SK-N-SH treated with all-trans-retinoic acid at 6 μM for 48 hours (cell line): ENCODE measurements at regions not wholly inside any gene's neighbourhood (a gene's known extent, or its start where the extent isn't known, plus 50 kb on each side); places are given as distances from the start of the nearest gene placed in this dataset.

ENCODE experiments used
- ATAC-seq: fragments of 200-7000 bp; cut with Tn5 transposase; 3 replicates; pipeline ENCODE4 v1.9.1; 2020; ENCODE audit warnings: mild to moderate bottlenecking, moderate library complexity
- ARNTL ChIP-seq: fragments of 450-650 bp; formaldehyde crosslinking; IDR thresholded peaks from 2 replicates; pipeline ENCODE4 v1.5.0; 2020; ENCODE audit warnings: low read depth, mild to moderate bottlenecking, moderate library complexity, borderline replicate concordance
- BACH2 ChIP-seq: fragments of 250-450 bp; sonication (Bioruptor Pico); IDR thresholded peaks from 2 replicates; pipeline ENCODE4 v1.9.0; 2021; ENCODE audit warnings: mild to moderate bottlenecking, borderline replicate concordance
- ESRRG ChIP-seq: fragments of 250-450 bp; sonication (Bioruptor Pico); IDR thresholded peaks from 2 replicates; pipeline ENCODE4 v1.6.1; 2021; ENCODE audit warnings: mild to moderate bottlenecking
- GLIS3 ChIP-seq: fragments of 250-450 bp; sonication (Bioruptor Pico); IDR thresholded peaks from 2 replicates; pipeline ENCODE4 v1.5.0; 2020; ENCODE audit warnings: mild to moderate bottlenecking, moderate library complexity
- ISL1 ChIP-seq: fragments of 250-450 bp; sonication (Bioruptor Pico); IDR thresholded peaks from 2 replicates; pipeline ENCODE4 v2.1.2; 2022; ENCODE audit warnings: mild to moderate bottlenecking, moderate library complexity
- OSR1 ChIP-seq: fragments of 250-450 bp; sonication (Bioruptor Pico); IDR thresholded peaks from 2 replicates; pipeline ENCODE4 v1.8.0; 2022; ENCODE audit warnings: moderate library complexity, mild to moderate bottlenecking, inconsistent platforms
- PPARA ChIP-seq: fragments of 250-450 bp; sonication (Bioruptor Pico); IDR thresholded peaks from 2 replicates; pipeline ENCODE4 v1.5.0; 2020; ENCODE audit warnings: mild to moderate bottlenecking, borderline replicate concordance
- SNAI2 ChIP-seq: fragments of 250-450 bp; sonication (Bioruptor Pico); IDR thresholded peaks from 2 replicates; pipeline ENCODE4 v1.5.0; 2020; ENCODE audit warnings: mild to moderate bottlenecking, moderate library complexity
- TCF4 ChIP-seq: fragments of 250-450 bp; sonication (Bioruptor Pico); IDR thresholded peaks from 2 replicates; pipeline ENCODE4 v1.8.0; 2021; ENCODE audit warnings: mild to moderate bottlenecking, moderate library complexity, borderline replicate concordance
- TOX ChIP-seq: fragments of 250-450 bp; sonication (Bioruptor Pico); IDR thresholded peaks from 2 replicates; pipeline ENCODE4 v1.8.0; 2021; ENCODE audit warnings: mild to moderate bottlenecking, moderate library complexity, borderline replicate concordance
- ZC3H10 ChIP-seq: fragments of 250-450 bp; sonication (Bioruptor Pico); IDR thresholded peaks from 2 replicates; pipeline ENCODE4 v1.5.1; 2021; ENCODE audit warnings: mild to moderate bottlenecking, moderate library complexity
- ZFP3 ChIP-seq: fragments of 250-450 bp; sonication (Bioruptor Pico); IDR thresholded peaks from 2 replicates; pipeline ENCODE4 v1.5.0; 2020; ENCODE audit warnings: mild to moderate bottlenecking, moderate library complexity
- ZFP30 ChIP-seq: fragments of 450-650 bp; formaldehyde crosslinking; IDR thresholded peaks from 2 replicates; pipeline ENCODE4 v1.5.0; 2022; ENCODE audit warnings: mild to moderate bottlenecking, moderate library complexity
- ZNF70 ChIP-seq: fragments of 450-650 bp; formaldehyde crosslinking; IDR thresholded peaks from 2 replicates; pipeline ENCODE4 v1.5.0; 2020; ENCODE audit warnings: mild to moderate bottlenecking, moderate library complexity
- ZNF8 ChIP-seq: fragments of 450-650 bp; formaldehyde crosslinking; IDR thresholded peaks from 2 replicates; pipeline ENCODE4 v1.5.0; 2020; ENCODE audit warnings: mild to moderate bottlenecking, moderate library complexity
- TF ChIP-seq, protein P1 (sequence below): fragments of 250-450 bp; sonication (Bioruptor Pico); IDR thresholded peaks from 2 replicates; pipeline ENCODE4 v1.5.1; 2020; ENCODE audit warnings: low read depth, mild to moderate bottlenecking, moderate library complexity
- TF ChIP-seq, protein P2 (sequence below): fragments of 250-450 bp; sonication (Bioruptor Pico); IDR thresholded peaks from 2 replicates; pipeline ENCODE4 v1.5.1; 2021; ENCODE audit warnings: mild to moderate bottlenecking, moderate library complexity
- TF ChIP-seq, protein P3 (sequence below): fragments of 250-450 bp; sonication (Bioruptor Pico); IDR thresholded peaks from 2 replicates; pipeline ENCODE4 v1.5.0; 2020; ENCODE audit warnings: mild to moderate bottlenecking, moderate library complexity
- TF ChIP-seq, protein P4 (sequence below): fragments of 250-450 bp; sonication (Bioruptor Pico); IDR thresholded peaks from 2 replicates; pipeline ENCODE4 v1.8.0; 2020; ENCODE audit warnings: mild to moderate bottlenecking, moderate library complexity, borderline replicate concordance
- TF ChIP-seq, protein P5 (sequence below): fragments of 250-450 bp; sonication (Bioruptor Pico); IDR thresholded peaks from 2 replicates; pipeline ENCODE4 v1.8.0; 2021; ENCODE audit warnings: low read depth, mild to moderate bottlenecking, moderate library complexity, borderline replicate concordance

DNA sequence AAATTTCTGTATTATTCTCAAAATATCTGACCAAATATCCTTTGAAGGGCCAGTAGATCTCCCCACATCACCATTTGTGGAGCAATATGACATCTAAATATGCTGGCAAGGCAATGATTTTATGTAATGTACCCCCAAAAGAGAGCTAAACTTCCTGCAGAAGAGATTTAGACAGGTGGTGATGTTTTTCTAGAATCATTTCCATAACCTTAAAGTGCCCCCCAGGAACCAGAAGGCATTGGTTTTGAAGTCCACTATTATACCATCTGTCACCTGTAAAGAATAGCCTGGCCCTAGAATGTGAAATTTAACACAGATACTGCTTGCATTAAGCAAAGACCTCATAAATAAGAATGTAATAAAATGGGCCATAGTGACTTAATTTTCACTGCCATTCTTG lies 77.9 kb upstream of the ABLIM1 start:
- no peak for ATAC-seq
- TF ChIP-seq OSR1 (CRISPR knock-in tag) = no peak
- TF ChIP-seq, protein P1, sequence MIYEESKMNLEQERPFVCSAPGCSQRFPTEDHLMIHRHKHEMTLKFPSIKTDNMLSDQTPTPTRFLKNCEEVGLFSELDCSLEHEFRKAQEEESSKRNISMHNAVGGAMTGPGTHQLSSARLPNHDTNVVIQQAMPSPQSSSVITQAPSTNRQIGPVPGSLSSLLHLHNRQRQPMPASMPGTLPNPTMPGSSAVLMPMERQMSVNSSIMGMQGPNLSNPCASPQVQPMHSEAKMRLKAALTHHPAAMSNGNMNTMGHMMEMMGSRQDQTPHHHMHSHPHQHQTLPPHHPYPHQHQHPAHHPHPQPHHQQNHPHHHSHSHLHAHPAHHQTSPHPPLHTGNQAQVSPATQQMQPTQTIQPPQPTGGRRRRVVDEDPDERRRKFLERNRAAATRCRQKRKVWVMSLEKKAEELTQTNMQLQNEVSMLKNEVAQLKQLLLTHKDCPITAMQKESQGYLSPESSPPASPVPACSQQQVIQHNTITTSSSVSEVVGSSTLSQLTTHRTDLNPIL = no peak
- no peak for TF ChIP-seq GLIS3 (CRISPR knock-in tag)
- TF ChIP-seq, protein P2, sequence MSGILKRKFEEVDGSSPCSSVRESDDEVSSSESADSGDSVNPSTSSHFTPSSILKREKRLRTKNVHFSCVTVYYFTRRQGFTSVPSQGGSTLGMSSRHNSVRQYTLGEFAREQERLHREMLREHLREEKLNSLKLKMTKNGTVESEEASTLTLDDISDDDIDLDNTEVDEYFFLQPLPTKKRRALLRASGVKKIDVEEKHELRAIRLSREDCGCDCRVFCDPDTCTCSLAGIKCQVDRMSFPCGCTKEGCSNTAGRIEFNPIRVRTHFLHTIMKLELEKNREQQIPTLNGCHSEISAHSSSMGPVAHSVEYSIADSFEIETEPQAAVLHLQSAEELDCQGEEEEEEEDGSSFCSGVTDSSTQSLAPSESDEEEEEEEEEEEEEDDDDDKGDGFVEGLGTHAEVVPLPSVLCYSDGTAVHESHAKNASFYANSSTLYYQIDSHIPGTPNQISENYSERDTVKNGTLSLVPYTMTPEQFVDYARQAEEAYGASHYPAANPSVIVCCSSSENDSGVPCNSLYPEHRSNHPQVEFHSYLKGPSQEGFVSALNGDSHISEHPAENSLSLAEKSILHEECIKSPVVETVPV (CRISPR knock-in tag) = no peak
- TF ChIP-seq ZFP30 (CRISPR knock-in tag) = no peak
- no peak for TF ChIP-seq ISL1 (CRISPR knock-in tag)
- TF ChIP-seq, protein P3, sequence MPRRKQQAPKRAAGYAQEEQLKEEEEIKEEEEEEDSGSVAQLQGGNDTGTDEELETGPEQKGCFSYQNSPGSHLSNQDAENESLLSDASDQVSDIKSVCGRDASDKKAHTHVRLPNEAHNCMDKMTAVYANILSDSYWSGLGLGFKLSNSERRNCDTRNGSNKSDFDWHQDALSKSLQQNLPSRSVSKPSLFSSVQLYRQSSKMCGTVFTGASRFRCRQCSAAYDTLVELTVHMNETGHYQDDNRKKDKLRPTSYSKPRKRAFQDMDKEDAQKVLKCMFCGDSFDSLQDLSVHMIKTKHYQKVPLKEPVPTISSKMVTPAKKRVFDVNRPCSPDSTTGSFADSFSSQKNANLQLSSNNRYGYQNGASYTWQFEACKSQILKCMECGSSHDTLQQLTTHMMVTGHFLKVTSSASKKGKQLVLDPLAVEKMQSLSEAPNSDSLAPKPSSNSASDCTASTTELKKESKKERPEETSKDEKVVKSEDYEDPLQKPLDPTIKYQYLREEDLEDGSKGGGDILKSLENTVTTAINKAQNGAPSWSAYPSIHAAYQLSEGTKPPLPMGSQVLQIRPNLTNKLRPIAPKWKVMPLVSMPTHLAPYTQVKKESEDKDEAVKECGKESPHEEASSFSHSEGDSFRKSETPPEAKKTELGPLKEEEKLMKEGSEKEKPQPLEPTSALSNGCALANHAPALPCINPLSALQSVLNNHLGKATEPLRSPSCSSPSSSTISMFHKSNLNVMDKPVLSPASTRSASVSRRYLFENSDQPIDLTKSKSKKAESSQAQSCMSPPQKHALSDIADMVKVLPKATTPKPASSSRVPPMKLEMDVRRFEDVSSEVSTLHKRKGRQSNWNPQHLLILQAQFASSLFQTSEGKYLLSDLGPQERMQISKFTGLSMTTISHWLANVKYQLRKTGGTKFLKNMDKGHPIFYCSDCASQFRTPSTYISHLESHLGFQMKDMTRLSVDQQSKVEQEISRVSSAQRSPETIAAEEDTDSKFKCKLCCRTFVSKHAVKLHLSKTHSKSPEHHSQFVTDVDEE (CRISPR knock-in tag) = no peak
- TF ChIP-seq ARNTL (CRISPR knock-in tag) = no peak
- TF ChIP-seq ZNF8 (CRISPR knock-in tag) = no peak
- no peak for TF ChIP-seq ZC3H10
- TF ChIP-seq SNAI2 (CRISPR knock-in tag) = no peak
- TF ChIP-seq ZFP3 (CRISPR knock-in tag) = no peak
- TF ChIP-seq, protein P4, sequence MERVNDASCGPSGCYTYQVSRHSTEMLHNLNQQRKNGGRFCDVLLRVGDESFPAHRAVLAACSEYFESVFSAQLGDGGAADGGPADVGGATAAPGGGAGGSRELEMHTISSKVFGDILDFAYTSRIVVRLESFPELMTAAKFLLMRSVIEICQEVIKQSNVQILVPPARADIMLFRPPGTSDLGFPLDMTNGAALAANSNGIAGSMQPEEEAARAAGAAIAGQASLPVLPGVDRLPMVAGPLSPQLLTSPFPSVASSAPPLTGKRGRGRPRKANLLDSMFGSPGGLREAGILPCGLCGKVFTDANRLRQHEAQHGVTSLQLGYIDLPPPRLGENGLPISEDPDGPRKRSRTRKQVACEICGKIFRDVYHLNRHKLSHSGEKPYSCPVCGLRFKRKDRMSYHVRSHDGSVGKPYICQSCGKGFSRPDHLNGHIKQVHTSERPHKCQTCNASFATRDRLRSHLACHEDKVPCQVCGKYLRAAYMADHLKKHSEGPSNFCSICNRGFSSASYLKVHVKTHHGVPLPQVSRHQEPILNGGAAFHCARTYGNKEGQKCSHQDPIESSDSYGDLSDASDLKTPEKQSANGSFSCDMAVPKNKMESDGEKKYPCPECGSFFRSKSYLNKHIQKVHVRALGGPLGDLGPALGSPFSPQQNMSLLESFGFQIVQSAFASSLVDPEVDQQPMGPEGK (CRISPR knock-in tag) = no peak

DNA sequence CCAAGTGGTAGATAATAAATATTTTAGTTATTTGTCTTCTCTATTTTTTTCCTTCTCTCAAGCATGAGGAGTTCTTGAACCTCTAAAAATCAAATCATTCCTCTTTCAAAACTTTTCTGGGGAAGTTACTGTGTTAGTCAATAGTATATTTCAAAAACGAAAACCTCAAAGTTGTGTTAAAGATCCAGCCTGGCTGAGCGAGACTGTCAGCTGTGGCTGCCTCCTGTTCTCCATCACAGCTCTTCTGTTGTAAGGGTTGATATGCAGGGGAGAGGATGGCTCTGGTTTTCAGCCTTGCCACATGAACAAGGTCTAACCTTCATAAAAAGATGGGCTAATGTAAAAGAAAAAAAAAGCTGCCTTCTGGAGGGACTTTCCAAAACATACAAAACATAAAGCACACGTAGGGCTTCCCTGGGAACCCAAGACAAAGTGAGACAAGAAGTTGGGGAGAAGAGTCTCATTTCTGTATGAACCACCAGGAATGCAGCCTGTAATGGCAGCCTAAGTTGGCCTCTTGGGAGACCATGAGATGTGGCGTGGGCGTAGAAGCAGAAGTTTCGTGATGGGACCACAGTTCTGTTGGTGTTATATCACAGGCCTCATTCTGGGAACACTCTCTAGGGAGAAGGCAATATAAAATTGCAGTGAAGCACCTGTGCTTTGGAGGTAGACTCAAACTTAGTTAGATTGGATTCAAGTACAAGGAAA lies 77.9 kb upstream of the FHIP2A start:
- ATAC-seq = no peak
- no peak for TF ChIP-seq ZNF70
- TF ChIP-seq, protein P4 (CRISPR knock-in tag) = no peak
- TF ChIP-seq BACH2 (CRISPR knock-in tag) = no peak
- TF ChIP-seq ZFP30 (CRISPR knock-in tag) = no peak
- TF ChIP-seq SNAI2 (CRISPR knock-in tag) = no peak
- TF ChIP-seq, protein P5, sequence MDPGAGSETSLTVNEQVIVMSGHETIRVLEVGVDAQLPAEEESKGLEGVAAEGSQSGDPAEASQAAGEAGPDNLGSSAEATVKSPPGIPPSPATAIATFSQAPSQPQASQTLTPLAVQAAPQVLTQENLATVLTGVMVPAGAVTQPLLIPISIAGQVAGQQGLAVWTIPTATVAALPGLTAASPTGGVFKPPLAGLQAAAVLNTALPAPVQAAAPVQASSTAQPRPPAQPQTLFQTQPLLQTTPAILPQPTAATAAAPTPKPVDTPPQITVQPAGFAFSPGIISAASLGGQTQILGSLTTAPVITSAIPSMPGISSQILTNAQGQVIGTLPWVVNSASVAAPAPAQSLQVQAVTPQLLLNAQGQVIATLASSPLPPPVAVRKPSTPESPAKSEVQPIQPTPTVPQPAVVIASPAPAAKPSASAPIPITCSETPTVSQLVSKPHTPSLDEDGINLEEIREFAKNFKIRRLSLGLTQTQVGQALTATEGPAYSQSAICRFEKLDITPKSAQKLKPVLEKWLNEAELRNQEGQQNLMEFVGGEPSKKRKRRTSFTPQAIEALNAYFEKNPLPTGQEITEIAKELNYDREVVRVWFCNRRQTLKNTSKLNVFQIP = no peak
- TF ChIP-seq, protein P1 = no peak
- TF ChIP-seq ZC3H10 = no peak

DNA sequence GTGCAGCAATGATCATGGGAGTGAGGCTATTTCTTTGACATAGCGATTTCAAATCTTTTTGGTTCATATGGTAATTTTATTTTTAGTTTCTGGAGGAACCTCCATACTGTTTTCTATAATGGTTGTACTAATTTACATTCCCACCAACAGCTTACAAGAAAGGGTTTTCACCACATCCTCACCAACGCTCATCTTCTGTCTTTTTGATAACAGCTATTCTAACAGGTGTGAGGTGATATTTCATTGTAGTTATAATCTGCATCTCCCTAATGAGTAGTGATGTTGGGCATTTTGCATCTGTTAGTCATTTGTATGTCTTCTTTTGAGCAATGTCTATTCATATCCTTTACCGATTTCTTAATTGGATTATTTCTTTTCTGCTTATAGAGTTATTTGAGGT lies 75.0 kb upstream of the FHIP2A start:
- no peak for ATAC-seq
- TF ChIP-seq ZFP3 (CRISPR knock-in tag) (no peak), TCF4 (no peak), PPARA (CRISPR knock-in tag) (no peak), ESRRG (CRISPR knock-in tag) (no peak), ZNF8 (CRISPR knock-in tag) (no peak), GLIS3 (CRISPR knock-in tag) (no peak), SNAI2 (CRISPR knock-in tag) (no peak), TOX (CRISPR knock-in tag) (no peak)
- TF ChIP-seq, protein P4 (CRISPR knock-in tag) = no peak
